HCT116 (cell line): ENCODE measurements at regions not wholly inside any gene's neighbourhood (a gene's known extent, or its start where the extent isn't known, plus 50 kb on each side); places are given as distances from the start of the nearest gene placed in this dataset.

Source experiments
- CEBPB ChIP-seq: IDR thresholded peaks from 2 replicates; pipeline ENCODE4 v1.6.1; 2012; ENCODE audit warnings: low read depth
- CTCF ChIP-seq, 3 experiments: fragments of 200-600 bp in 1 of 3; sonication (generic) in 1 of 3; IDR thresholded peaks in 2 of 3; conservative IDR thresholded peaks in 1 of 3; 2 replicates each; pipeline ENCODE4 v1.5.1; 2012 to 2017; ENCODE audit warnings: low read depth in 2 of 3, low read length in 2 of 3, antibody characterized with exemption in 1 of 3, borderline replicate concordance in 1 of 3, control low read depth in 1 of 3, mild to moderate bottlenecking in 1 of 3, mixed read lengths in 1 of 3, mixed run types in 1 of 3, moderate library complexity in 1 of 3; ENCODE audit not compliant: insufficient read depth in 1 of 3
- EGR1 ChIP-seq: IDR thresholded peaks from 2 replicates; pipeline ENCODE4 v1.6.1; 2012; ENCODE audit warnings: low read depth
- EZH2 ChIP-seq: fragments of 200-600 bp; sonication (generic); IDR thresholded peaks from 2 replicates; pipeline ENCODE4 v1.6.1; 2017; ENCODE audit warnings: antibody characterized with exemption, mixed run types
- EZH2phosphoT487 ChIP-seq: fragments of 200-600 bp; IDR thresholded peaks from 2 replicates; pipeline ENCODE4 v1.6.1; 2018; ENCODE audit warnings: antibody characterized with exemption, borderline replicate concordance
- JUND ChIP-seq: IDR thresholded peaks from 2 replicates; pipeline ENCODE4 v1.6.1; 2012
- POLR2A ChIP-seq: IDR thresholded peaks from 2 replicates; pipeline ENCODE4 v1.7.0; 2011; ENCODE audit warnings: borderline replicate concordance; ENCODE audit not compliant: insufficient read depth, insufficient read length; ENCODE audit errors: extremely low read depth
- SP1 ChIP-seq: IDR thresholded peaks from 2 replicates; pipeline ENCODE4 v1.6.1; 2012; ENCODE audit warnings: low read depth
- SRF ChIP-seq: IDR thresholded peaks from 2 replicates; pipeline ENCODE4 v1.6.1; 2012; ENCODE audit warnings: low read depth

GRCh38 chrX:112164420-112164819 lies 81.8 kb upstream of the TRPC5 start:
- TF ChIP-seq EZH2 (no peak), CEBPB (no peak), EGR1 (no peak), POLR2A (no peak), CTCF (IDR thresholded peaks at IDR 0.05 in 2 of 3, conservative IDR thresholded peaks at IDR 0.05 in 1 of 3; ENCODE audit: borderline replicate concordance in 1 of 3, insufficient read depth in 1 of 3, low read depth in 2 of 3, low read length in 2 of 3) (no peak), SP1 (no peak), EZH2phosphoT487 (no peak), JUND (no peak), SRF (no peak)
